ENCODE measurements at regions not wholly inside any gene's neighbourhood (a gene's known extent, or its start where the extent isn't known, plus 50 kb on each side); places are given as distances from the start of the nearest gene placed in this dataset.

DNA sequence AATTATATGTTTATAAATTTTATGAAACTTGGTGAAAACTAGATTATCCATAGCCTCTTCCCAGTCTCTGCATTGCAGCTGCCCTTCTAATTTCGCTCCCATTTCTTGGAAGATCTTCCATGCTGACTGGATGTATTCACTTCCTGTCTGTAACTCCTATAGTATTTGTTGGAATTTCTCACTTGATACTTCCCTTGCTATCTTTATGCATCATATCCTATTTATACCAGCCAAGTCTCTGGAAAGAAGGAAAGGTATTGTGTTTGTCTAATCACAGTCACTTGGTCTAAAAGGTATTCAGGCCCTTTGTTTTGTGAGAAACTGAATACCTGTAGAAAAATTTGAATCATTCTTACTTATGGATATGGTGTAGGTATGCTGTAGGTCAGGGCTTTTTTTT, 870.9 kb upstream of the FRG1 start:
- TF ChIP-seq POLR2AphosphoS5 (IDR thresholded peaks at IDR 0.05) (no peak), POLR2A (IDR thresholded peaks at IDR 0.05) (no peak), EP300 (IDR thresholded peaks at IDR 0.05) (no peak)
- TF ChIP-seq, protein P1, sequence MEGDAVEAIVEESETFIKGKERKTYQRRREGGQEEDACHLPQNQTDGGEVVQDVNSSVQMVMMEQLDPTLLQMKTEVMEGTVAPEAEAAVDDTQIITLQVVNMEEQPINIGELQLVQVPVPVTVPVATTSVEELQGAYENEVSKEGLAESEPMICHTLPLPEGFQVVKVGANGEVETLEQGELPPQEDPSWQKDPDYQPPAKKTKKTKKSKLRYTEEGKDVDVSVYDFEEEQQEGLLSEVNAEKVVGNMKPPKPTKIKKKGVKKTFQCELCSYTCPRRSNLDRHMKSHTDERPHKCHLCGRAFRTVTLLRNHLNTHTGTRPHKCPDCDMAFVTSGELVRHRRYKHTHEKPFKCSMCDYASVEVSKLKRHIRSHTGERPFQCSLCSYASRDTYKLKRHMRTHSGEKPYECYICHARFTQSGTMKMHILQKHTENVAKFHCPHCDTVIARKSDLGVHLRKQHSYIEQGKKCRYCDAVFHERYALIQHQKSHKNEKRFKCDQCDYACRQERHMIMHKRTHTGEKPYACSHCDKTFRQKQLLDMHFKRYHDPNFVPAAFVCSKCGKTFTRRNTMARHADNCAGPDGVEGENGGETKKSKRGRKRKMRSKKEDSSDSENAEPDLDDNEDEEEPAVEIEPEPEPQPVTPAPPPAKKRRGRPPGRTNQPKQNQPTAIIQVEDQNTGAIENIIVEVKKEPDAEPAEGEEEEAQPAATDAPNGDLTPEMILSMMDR (IDR thresholded peaks at IDR 0.05) = no peak
